Liver (tissue), 8 donors: ENCODE measurements at regions not wholly inside any gene's neighbourhood (a gene's known extent, or its start where the extent isn't known, plus 50 kb on each side); places are given as distances from the start of the nearest gene placed in this dataset.

ENCODE experiments used
- DNase-seq: peaks from one replicate; pipeline ENCODE4 v3.0.0-alpha.2; 2017; ENCODE audit warnings: low spot score
- H3K27ac ChIP-seq, 2 donors: one replicate each; pipeline ENCODE4 v1.7.0; 2013; ENCODE audit warnings: inconsistent platforms in 2 of 2, low read length in 2 of 2, control low read depth in 1 of 2, low read depth in 1 of 2, mild to moderate bottlenecking in 1 of 2
- H3K27me3 ChIP-seq, 4 donors: one replicate each; pipeline versions ENCODE4 v1.6.1 to v1.7.0; 2013; ENCODE audit warnings: low read length in 3 of 4, inconsistent platforms in 1 of 4, mild to moderate bottlenecking in 1 of 4, moderate library complexity in 1 of 4; ENCODE audit not compliant: control insufficient read depth in 4 of 4, insufficient read depth in 4 of 4
- H3K36me3 ChIP-seq, 4 donors: one replicate each; pipeline versions ENCODE4 v1.6.1 to v1.7.0; 2013; ENCODE audit warnings: low read length in 3 of 4, mild to moderate bottlenecking in 3 of 4, low read depth in 1 of 4, moderate library complexity in 1 of 4; ENCODE audit not compliant: control insufficient read depth in 4 of 4, insufficient read depth in 3 of 4
- H3K4me1 ChIP-seq, 4 donors: one replicate each; pipeline versions ENCODE4 v1.6.1 to v1.7.0; 2013; ENCODE audit warnings: low read length in 3 of 4, mild to moderate bottlenecking in 3 of 4, moderate library complexity in 1 of 4; ENCODE audit not compliant: control insufficient read depth in 4 of 4, insufficient read depth in 4 of 4
- H3K4me3 ChIP-seq, 3 donors: one replicate each; pipeline versions ENCODE4 v1.6.1 to v1.7.0; 2013; ENCODE audit warnings: low read length in 3 of 3, control low read depth in 1 of 3, low read depth in 1 of 3, mild to moderate bottlenecking in 1 of 3
- H3K9ac ChIP-seq, 2 donors: one replicate each; pipeline ENCODE4 v1.7.0; 2013; ENCODE audit warnings: low read length in 2 of 2, mild to moderate bottlenecking in 2 of 2, moderate library complexity in 2 of 2, control low read depth in 1 of 2, low read depth in 1 of 2
- H3K9me3 ChIP-seq, 4 donors: one replicate each; pipeline versions ENCODE4 v1.6.1 to v1.7.0; 2013; ENCODE audit warnings: low read length in 3 of 4; ENCODE audit not compliant: control insufficient read depth in 4 of 4
- EGR1 ChIP-seq, 2 donors: IDR thresholded peaks; 2 replicates each; pipeline ENCODE4 v1.6.1; 2016 to 2018; ENCODE audit warnings: antibody characterized with exemption in 2 of 2, low read depth in 2 of 2
- FOXA1 ChIP-seq: IDR thresholded peaks from 2 replicates; pipeline ENCODE4 v1.6.1; 2016; ENCODE audit warnings: antibody characterized with exemption
- FOXA2 ChIP-seq: IDR thresholded peaks from 2 replicates; pipeline ENCODE4 v1.6.1; 2016; ENCODE audit warnings: antibody characterized with exemption
- HNF4A ChIP-seq, 2 donors: conservative IDR thresholded peaks; 2 replicates each; pipeline ENCODE4 v1.6.1; 2016; ENCODE audit warnings: antibody characterized with exemption in 2 of 2, mild to moderate bottlenecking in 2 of 2
- HNF4G ChIP-seq: IDR thresholded peaks from 2 replicates; pipeline ENCODE4 v1.6.1; 2016; ENCODE audit warnings: antibody characterized with exemption
- NR2F2 ChIP-seq: IDR thresholded peaks from 2 replicates; pipeline ENCODE4 v1.6.1; 2016; ENCODE audit warnings: antibody characterized with exemption
- RAD21 ChIP-seq, 2 donors: IDR thresholded peaks; 2 replicates each; pipeline ENCODE4 v1.6.1; 2016; ENCODE audit warnings: antibody characterized with exemption in 2 of 2, mild to moderate bottlenecking in 2 of 2
- RXRA ChIP-seq, 2 donors: IDR thresholded peaks; 2 replicates each; pipeline ENCODE4 v1.6.1; 2017 to 2018; ENCODE audit warnings: antibody characterized with exemption in 2 of 2, mild to moderate bottlenecking in 1 of 2
- SP1 ChIP-seq: IDR thresholded peaks from 2 replicates; pipeline ENCODE4 v1.6.1; 2018; ENCODE audit warnings: antibody characterized with exemption, mild to moderate bottlenecking
- TAF1 ChIP-seq: conservative IDR thresholded peaks from 2 replicates; pipeline ENCODE4 v1.6.1; 2016; ENCODE audit warnings: antibody characterized with exemption, mild to moderate bottlenecking
- YY1 ChIP-seq: IDR thresholded peaks from 2 replicates; pipeline ENCODE4 v1.6.1; 2016; ENCODE audit warnings: antibody characterized with exemption, mild to moderate bottlenecking
- WGBS: extraction: QIAGEN DNeasy Blood & Tissue Kit; methylation state at CpG from one replicate; pipeline ENCODE4 v1.1.7; 2013; 5-methylcytosine and 5-hydroxymethylcytosine counted together
- TF ChIP-seq, protein P1 (sequence below): IDR thresholded peaks from 2 replicates; pipeline ENCODE4 v1.6.1; 2016; ENCODE audit warnings: antibody characterized with exemption
- TF ChIP-seq, protein P2 (sequence below): IDR thresholded peaks from 2 replicates; pipeline ENCODE4 v1.6.1; 2016; ENCODE audit warnings: antibody characterized with exemption
- TF ChIP-seq, protein P3 (sequence below): IDR thresholded peaks from 2 replicates; pipeline ENCODE4 v1.6.1; 2016; ENCODE audit warnings: antibody characterized with exemption
- TF ChIP-seq, protein P4 (sequence below): fragments of 150-350 bp; IDR thresholded peaks from 2 replicates; pipeline ENCODE4 v1.5.1; 2017; ENCODE audit warnings: improper control_type of control experiment, low read depth, low read length; ENCODE audit not compliant: missing input control
- TF ChIP-seq, protein P5 (sequence below): IDR thresholded peaks from 2 replicates; pipeline ENCODE4 v1.6.1; 2016; ENCODE audit warnings: antibody characterized with exemption, mild to moderate bottlenecking
- donor health status: healthy.
- donor health status: healthy.
- donor health status: healthy.
- donor health status: healthy.
- donor health status: healthy.

DNA sequence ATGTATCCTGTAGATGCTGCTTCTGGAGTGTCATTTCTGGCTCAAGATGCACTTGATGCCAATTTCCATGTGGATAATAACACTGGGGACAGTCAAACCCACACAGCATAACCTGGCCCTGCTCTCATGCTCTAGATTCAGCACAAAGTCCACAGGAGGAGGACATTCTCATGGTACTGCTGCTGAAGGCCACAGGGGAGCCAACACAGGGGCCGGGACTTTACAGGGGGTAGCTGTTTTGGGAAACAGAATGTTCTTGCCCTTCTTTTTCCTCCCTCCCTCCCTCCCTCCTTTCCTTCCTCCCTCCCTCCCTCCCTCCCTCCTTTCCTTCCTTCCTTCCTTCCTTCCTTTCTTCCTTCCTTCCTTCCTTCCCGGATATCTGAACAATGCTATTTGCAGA is 477.4 kb downstream of the PDCD6IP start:
- Histone ChIP-seq H3K36me3 (no peaks in the 10 kb centered on the region), H3K9ac (no peak overlapping the region), H3K4me1 (no peaks in the 10 kb centered on the region), H3K9me3 (peaks cover 0 to 3% (median 0%) of the 10 kb centered on the region in 4 donors), H3K4me3 (no peak overlapping the region), H3K27ac (no peak overlapping the region), H3K27me3 (no peaks in the 10 kb centered on the region)
- no peak for DNase-seq
- WGBS: 71% methylated on average over 2 of the region's 2 CpGs
- TF ChIP-seq, protein P1, sequence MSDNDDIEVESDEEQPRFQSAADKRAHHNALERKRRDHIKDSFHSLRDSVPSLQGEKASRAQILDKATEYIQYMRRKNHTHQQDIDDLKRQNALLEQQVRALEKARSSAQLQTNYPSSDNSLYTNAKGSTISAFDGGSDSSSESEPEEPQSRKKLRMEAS: no peak
- no peak for TF ChIP-seq HNF4A (conservative IDR thresholded peaks at IDR 0.05)
- TF ChIP-seq RAD21 (IDR thresholded peaks at IDR 0.05): no peak
- TF ChIP-seq FOXA1: no peak
- TF ChIP-seq, protein P2, sequence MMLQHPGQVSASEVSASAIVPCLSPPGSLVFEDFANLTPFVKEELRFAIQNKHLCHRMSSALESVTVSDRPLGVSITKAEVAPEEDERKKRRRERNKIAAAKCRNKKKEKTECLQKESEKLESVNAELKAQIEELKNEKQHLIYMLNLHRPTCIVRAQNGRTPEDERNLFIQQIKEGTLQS: no peak
- TF ChIP-seq, protein P3, sequence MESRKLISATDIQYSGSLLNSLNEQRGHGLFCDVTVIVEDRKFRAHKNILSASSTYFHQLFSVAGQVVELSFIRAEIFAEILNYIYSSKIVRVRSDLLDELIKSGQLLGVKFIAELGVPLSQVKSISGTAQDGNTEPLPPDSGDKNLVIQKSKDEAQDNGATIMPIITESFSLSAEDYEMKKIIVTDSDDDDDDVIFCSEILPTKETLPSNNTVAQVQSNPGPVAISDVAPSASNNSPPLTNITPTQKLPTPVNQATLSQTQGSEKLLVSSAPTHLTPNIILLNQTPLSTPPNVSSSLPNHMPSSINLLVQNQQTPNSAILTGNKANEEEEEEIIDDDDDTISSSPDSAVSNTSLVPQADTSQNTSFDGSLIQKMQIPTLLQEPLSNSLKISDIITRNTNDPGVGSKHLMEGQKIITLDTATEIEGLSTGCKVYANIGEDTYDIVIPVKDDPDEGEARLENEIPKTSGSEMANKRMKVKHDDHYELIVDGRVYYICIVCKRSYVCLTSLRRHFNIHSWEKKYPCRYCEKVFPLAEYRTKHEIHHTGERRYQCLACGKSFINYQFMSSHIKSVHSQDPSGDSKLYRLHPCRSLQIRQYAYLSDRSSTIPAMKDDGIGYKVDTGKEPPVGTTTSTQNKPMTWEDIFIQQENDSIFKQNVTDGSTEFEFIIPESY: no peak
- no peak for TF ChIP-seq FOXA2
- TF ChIP-seq, protein P4, sequence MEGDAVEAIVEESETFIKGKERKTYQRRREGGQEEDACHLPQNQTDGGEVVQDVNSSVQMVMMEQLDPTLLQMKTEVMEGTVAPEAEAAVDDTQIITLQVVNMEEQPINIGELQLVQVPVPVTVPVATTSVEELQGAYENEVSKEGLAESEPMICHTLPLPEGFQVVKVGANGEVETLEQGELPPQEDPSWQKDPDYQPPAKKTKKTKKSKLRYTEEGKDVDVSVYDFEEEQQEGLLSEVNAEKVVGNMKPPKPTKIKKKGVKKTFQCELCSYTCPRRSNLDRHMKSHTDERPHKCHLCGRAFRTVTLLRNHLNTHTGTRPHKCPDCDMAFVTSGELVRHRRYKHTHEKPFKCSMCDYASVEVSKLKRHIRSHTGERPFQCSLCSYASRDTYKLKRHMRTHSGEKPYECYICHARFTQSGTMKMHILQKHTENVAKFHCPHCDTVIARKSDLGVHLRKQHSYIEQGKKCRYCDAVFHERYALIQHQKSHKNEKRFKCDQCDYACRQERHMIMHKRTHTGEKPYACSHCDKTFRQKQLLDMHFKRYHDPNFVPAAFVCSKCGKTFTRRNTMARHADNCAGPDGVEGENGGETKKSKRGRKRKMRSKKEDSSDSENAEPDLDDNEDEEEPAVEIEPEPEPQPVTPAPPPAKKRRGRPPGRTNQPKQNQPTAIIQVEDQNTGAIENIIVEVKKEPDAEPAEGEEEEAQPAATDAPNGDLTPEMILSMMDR: no peak
- TF ChIP-seq SP1: no peak
- TF ChIP-seq RXRA (IDR thresholded peaks at IDR 0.05): no peak
- TF ChIP-seq, protein P5, sequence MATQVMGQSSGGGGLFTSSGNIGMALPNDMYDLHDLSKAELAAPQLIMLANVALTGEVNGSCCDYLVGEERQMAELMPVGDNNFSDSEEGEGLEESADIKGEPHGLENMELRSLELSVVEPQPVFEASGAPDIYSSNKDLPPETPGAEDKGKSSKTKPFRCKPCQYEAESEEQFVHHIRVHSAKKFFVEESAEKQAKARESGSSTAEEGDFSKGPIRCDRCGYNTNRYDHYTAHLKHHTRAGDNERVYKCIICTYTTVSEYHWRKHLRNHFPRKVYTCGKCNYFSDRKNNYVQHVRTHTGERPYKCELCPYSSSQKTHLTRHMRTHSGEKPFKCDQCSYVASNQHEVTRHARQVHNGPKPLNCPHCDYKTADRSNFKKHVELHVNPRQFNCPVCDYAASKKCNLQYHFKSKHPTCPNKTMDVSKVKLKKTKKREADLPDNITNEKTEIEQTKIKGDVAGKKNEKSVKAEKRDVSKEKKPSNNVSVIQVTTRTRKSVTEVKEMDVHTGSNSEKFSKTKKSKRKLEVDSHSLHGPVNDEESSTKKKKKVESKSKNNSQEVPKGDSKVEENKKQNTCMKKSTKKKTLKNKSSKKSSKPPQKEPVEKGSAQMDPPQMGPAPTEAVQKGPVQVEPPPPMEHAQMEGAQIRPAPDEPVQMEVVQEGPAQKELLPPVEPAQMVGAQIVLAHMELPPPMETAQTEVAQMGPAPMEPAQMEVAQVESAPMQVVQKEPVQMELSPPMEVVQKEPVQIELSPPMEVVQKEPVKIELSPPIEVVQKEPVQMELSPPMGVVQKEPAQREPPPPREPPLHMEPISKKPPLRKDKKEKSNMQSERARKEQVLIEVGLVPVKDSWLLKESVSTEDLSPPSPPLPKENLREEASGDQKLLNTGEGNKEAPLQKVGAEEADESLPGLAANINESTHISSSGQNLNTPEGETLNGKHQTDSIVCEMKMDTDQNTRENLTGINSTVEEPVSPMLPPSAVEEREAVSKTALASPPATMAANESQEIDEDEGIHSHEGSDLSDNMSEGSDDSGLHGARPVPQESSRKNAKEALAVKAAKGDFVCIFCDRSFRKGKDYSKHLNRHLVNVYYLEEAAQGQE: no peak
- TF ChIP-seq NR2F2: no peak
- no peak for TF ChIP-seq YY1

DNA sequence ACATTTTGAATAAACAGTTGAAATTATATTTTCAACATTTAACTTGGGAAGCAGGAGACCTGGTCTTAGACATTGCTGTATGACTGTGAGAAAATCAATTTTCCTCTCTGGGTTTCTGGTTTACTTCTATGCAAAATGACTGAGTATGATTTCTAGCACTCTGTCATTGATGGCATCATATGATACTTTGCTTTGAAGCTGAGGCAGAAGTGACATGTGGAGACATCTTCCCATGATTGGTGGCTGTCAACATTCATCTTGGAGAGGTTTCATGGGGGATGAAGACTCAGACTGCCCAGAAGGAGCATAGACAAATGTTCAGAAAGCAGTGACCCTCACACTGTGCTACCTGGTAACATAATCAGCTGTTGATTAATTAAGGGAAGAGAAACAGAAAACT is 477.9 kb downstream of the PDCD6IP start:
- no peak overlapping the region for H3K9ac ChIP-seq
- DNase-seq: no peak
- H3K27me3 ChIP-seq: no peaks in the 10 kb centered on the region
- no peaks in the 10 kb centered on the region for H3K36me3 ChIP-seq
- peaks cover 0 to 3% (median 0%) of the 10 kb centered on the region in 4 donors for H3K9me3 ChIP-seq
- H3K4me3 ChIP-seq: no peak overlapping the region
- no peak overlapping the region for H3K27ac ChIP-seq
- no peaks in the 10 kb centered on the region for H3K4me1 ChIP-seq
- no peak for TF ChIP-seq TAF1
- TF ChIP-seq, protein P3: no peak
- no peak for TF ChIP-seq FOXA1
- TF ChIP-seq EGR1 (IDR thresholded peaks at IDR 0.05; ENCODE audit: low read depth in 2 of 2): no peak
- no peak for TF ChIP-seq NR2F2
- TF ChIP-seq, protein P4: no peak
- no peak for TF ChIP-seq RAD21 (IDR thresholded peaks at IDR 0.05)
- TF ChIP-seq, protein P2: no peak
- no peak for TF ChIP-seq HNF4G
- TF ChIP-seq YY1: no peak
- no peak for TF ChIP-seq RXRA (IDR thresholded peaks at IDR 0.05)
- no peak for TF ChIP-seq FOXA2
